Heart left ventricle (tissue), 16 donors: ENCODE measurements at regions not wholly inside any gene's neighbourhood (a gene's known extent, or its start where the extent isn't known, plus 50 kb on each side); places are given as distances from the start of the nearest gene placed in this dataset.

Source experiments
- ATAC-seq, 4 donors: fragments of 200-7000 bp; cut with Tn5 transposase; one replicate each; pipeline ENCODE4 v1.9.1; 2020 to 2022; ENCODE audit warnings: moderate library complexity in 4 of 4, mild to moderate bottlenecking in 3 of 4, moderate number of reproducible peaks in 1 of 4
- DNase-seq, 5 donors: peaks; one replicate each; pipeline ENCODE4 v3.0.0-alpha.2; 2020
- H3K27ac ChIP-seq, 12 donors: fragments of 200-600 bp; sonication (generic) in 4 of 12; one replicate each; pipeline versions ENCODE4 v1.5.0 to v1.8.0; 2016 to 2022; ENCODE audit warnings: mild to moderate bottlenecking in 2 of 12
- H3K27me3 ChIP-seq, 9 donors: fragments of 200-600 bp; sonication (generic) in 2 of 9; one replicate each; pipeline versions ENCODE4 v1.5.1 to v1.8.0; 2016 to 2022; ENCODE audit warnings: mild to moderate bottlenecking in 3 of 9
- H3K36me3 ChIP-seq, 9 donors: fragments of 200-600 bp; sonication (generic) in 2 of 9; one replicate each; pipeline versions ENCODE4 v1.5.0 to v1.8.0; 2018 to 2022; ENCODE audit warnings: mild to moderate bottlenecking in 2 of 9
- H3K4me1 ChIP-seq, 12 donors: fragments of 200-600 bp; sonication (generic) in 4 of 12; one replicate each; pipeline versions ENCODE4 v1.5.0 to v1.8.0; 2016 to 2022; ENCODE audit warnings: mild to moderate bottlenecking in 3 of 12
- H3K4me3 ChIP-seq, 12 donors: fragments of 200-600 bp; sonication (generic) in 4 of 12; one replicate each; pipeline versions ENCODE4 v1.5.0 to v1.8.0; 2017 to 2022; ENCODE audit warnings: mild to moderate bottlenecking in 9 of 12, moderate library complexity in 4 of 12
- H3K9me3 ChIP-seq, 12 donors: fragments of 200-600 bp; sonication (generic) in 4 of 12; one replicate each; pipeline versions ENCODE4 v1.5.0 to v1.8.0; 2016 to 2022; ENCODE audit warnings: mild to moderate bottlenecking in 1 of 12
- POLR2A ChIP-seq, 2 donors: fragments of 450-650 bp; IDR thresholded peaks; one replicate each; pipeline ENCODE4 v1.6.1; 2017; ENCODE audit warnings: antibody characterized with exemption in 2 of 2, mild to moderate bottlenecking in 2 of 2, moderate library complexity in 2 of 2
- WGBS, 4 donors: extraction: QIAGEN DNeasy Blood & Tissue Kit in 2 of 4; methylation state at CpG; one replicate each; pipeline versions ENCODE4 v1.1.5 to v1.1.7; 2013 to 2018; 5-methylcytosine and 5-hydroxymethylcytosine counted together
- intact Hi-C, 10 donors: fragments of 100-400 bp; cut with DNase I; formaldehyde crosslinking; loops; one replicate each; pipeline versions ENCODE4 v1.11.1 to v1.14.2; 2022
- TF ChIP-seq, protein P1 (sequence below), 12 donors: fragments of 200-600 bp; sonication (generic) in 4 of 12; IDR thresholded peaks; one replicate each; pipeline versions ENCODE4 v1.5.0 to v1.8.0; 2018 to 2022; ENCODE audit warnings: antibody characterized with exemption in 12 of 12, mild to moderate bottlenecking in 5 of 12
- donor health status: ischemic (EF 13 %, LVEDD 7.1; RV severe dilation, severe dysfunction).
- donor health status: healthy with polysubstance abuse.
- donor health status: DM: no; HTN: yes; CAD: no.
- donor health status: DM: no; HTN: no; CAD: no.
- donor health status: ischemic (EF 25% LVEDD 6.9; RV normal size, moderate dysfunction).
- donor health status: ischemic (EF 25% LVEDD 5.7; RV mildly dilated, moderate dysfunction).
- donor health status: healthy.
- donor health status: DM: yes; HTN: yes; CAD: no.
- donor health status: ischemic (EF 35%, LVEDD 5.7; RV mildly dilated, moderate dysfunction).
- donor health status: nonischemic (EF 11% LVEDD 7.7; RV severe dilation, severe dysfunction).
- donor health status: DM: yes; HTN: yes; CAD: no.
- donor health status: PGD.
- donor health status: ischemic (EF 29% LVEDD 5.4; RV normal size, mild dysfunction).
- donor health status: nonischemic (EF 23%, LVEDD 6.1; RV moderate dilation, normal function).

DNA sequence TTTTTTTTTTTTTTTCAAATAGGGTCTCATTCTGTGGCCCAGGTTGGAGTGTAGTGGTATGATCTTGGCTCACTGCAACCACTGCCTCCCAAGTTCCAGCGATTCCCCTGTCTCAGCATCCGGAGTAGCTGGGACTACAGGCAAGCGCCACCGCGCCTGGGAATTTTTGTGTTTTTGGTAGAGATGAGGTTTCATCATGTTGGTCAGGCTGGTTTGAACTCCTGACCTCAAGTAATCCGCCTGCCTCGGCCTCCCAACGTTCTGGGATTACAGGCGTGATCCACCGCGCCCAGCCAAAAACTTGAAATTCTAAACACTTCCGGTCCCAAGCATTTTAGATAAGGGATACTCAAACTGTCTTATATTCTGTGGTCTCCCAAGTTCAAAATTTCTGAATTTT, 718.9 kb upstream of the MEF2C start:
- H3K9me3 ChIP-seq = no peaks in the 10 kb centered on the region
- 93 to 96% (median 95%) methylated on average over 12 of the region's 12 CpGs for WGBS, 4 donors
- TF ChIP-seq, protein P1, sequence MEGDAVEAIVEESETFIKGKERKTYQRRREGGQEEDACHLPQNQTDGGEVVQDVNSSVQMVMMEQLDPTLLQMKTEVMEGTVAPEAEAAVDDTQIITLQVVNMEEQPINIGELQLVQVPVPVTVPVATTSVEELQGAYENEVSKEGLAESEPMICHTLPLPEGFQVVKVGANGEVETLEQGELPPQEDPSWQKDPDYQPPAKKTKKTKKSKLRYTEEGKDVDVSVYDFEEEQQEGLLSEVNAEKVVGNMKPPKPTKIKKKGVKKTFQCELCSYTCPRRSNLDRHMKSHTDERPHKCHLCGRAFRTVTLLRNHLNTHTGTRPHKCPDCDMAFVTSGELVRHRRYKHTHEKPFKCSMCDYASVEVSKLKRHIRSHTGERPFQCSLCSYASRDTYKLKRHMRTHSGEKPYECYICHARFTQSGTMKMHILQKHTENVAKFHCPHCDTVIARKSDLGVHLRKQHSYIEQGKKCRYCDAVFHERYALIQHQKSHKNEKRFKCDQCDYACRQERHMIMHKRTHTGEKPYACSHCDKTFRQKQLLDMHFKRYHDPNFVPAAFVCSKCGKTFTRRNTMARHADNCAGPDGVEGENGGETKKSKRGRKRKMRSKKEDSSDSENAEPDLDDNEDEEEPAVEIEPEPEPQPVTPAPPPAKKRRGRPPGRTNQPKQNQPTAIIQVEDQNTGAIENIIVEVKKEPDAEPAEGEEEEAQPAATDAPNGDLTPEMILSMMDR (IDR thresholded peaks at IDR 0.05) = no peak
- no peak for TF ChIP-seq POLR2A (IDR thresholded peaks at IDR 0.05)
- H3K4me3 ChIP-seq = no peak overlapping the region
- no peaks in the 10 kb centered on the region for H3K27me3 ChIP-seq
- no peaks in the 10 kb centered on the region for H3K4me1 ChIP-seq
- DNase-seq (no peak), ATAC-seq (no peak)
- no peak overlapping the region for H3K27ac ChIP-seq
- intact Hi-C loops = no loop called here
- H3K36me3 ChIP-seq = no peaks in the 10 kb centered on the region

DNA sequence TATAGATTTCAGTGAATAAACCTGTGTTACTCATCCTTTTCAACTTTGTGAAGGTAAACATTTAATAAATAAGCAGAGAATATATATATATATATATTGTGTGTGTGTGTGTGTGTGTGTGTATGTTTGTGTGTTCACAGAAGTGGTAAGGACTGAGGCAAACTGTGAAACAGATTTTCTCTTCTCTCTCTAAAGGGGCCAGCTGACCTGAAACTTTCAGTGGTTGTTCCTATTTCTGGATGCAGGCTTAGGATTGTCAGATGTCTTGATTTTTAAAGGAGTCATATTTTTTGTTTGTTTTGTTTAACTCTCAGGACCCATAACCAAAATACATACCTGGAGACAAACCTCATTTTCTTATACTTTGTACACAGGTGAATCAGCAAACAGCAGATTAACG, 714.9 kb upstream of the MEF2C start:
- no peaks in the 10 kb centered on the region for H3K36me3 ChIP-seq
- intact Hi-C loops = no loop called here
- no peaks in the 10 kb centered on the region for H3K27me3 ChIP-seq
- DNase-seq (no peak), ATAC-seq (no peak)
- H3K4me3 ChIP-seq = no peak overlapping the region
- no peak overlapping the region for H3K27ac ChIP-seq
- WGBS, 4 donors = 84 to 92% (median 90%) methylated on average over 1 of the region's 1 CpG
- no peaks in the 10 kb centered on the region for H3K4me1 ChIP-seq
- TF ChIP-seq, protein P1 (IDR thresholded peaks at IDR 0.05) = no peak
- no peak for TF ChIP-seq POLR2A (IDR thresholded peaks at IDR 0.05)
- no peaks in the 10 kb centered on the region for H3K9me3 ChIP-seq

DNA sequence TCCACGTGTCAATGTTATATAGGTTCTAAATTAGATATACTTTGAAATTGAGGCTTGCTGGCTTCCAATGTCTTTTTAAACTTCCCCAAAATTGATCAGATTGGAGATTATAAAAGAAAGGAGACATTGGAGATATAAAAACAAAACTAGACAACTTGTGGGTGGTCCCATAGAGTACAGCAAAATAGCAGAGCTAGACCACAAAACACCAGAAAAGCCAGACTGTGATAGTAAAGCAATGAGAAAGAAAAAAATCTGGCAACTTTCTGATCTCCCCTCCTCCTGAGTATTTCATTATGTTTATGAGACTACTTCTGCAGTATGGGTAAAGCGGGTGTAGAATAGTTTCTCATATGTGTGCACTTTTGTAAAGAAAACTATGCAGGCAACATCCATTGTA, 713.8 kb upstream of the MEF2C start:
- no peak for ATAC-seq

DNA sequence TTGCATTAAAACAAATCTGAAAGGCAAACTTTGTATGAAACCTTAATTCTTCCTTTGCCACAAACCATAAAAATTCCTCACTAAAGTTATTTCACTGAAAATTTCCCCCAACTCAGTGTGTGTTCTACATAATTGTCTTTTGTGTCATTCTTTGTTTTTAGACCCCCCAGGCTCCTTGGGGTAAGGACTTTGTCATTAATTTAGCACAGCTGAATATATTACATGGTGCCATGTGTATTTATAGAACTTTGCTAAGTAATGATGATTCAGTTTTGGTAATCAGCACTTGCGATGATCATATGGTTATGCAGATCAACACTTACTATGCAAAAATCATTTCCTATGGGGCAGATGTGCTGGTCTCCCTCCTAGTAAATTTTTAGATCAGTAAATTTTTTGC, 712.1 kb upstream of the MEF2C start:
- Histone ChIP-seq H3K4me3 (no peak overlapping the region), H3K36me3 (no peaks in the 10 kb centered on the region), H3K4me1 (no peaks in the 10 kb centered on the region), H3K27ac (no peak overlapping the region), H3K9me3 (peaks cover 0 to 10% (median 0%) of the 10 kb centered on the region in 12 donors), H3K27me3 (no peaks in the 10 kb centered on the region)
- no peak for TF ChIP-seq POLR2A (IDR thresholded peaks at IDR 0.05)
- TF ChIP-seq, protein P1 (IDR thresholded peaks at IDR 0.05) = no peak
- intact Hi-C loops = no loop called here
- DNase-seq = no peak
- WGBS, 4 donors = 75 to 93% (median 85%) methylated on average over 1 of the region's 1 CpG
- no peak for ATAC-seq

More for the DNA sequence above, 713.8 kb upstream of the MEF2C start:
- H3K4me3 ChIP-seq = no peak overlapping the region
- intact Hi-C loops = no loop called here
- no peaks in the 10 kb centered on the region for H3K36me3 ChIP-seq
- TF ChIP-seq, protein P1 (IDR thresholded peaks at IDR 0.05) = no peak
- no peak for TF ChIP-seq POLR2A (IDR thresholded peaks at IDR 0.05)
- no peaks in the 10 kb centered on the region for H3K9me3 ChIP-seq
- no peaks in the 10 kb centered on the region for H3K4me1 ChIP-seq
- H3K27me3 ChIP-seq = no peaks in the 10 kb centered on the region
- WGBS, 4 donors = 43 to 86% (median 61%) methylated on average over 2 of the region's 2 CpGs
- DNase-seq = no peak
- H3K27ac ChIP-seq = no peak overlapping the region
